Upper lobe of right lung (tissue), 1 donor: ENCODE measurements at regions not wholly inside any gene's neighbourhood (a gene's known extent, or its start where the extent isn't known, plus 50 kb on each side); places are given as distances from the start of the nearest gene placed in this dataset.

Experiments used
- ATAC-seq: fragments of 200-7000 bp; cut with Tn5 transposase; one replicate; pipeline ENCODE4 v1.9.1; 2020; ENCODE audit warnings: mild to moderate bottlenecking, moderate library complexity
- DNase-seq: peaks from one replicate; pipeline ENCODE4 v3.0.0-alpha.2; 2020
- H3K27ac ChIP-seq: fragments of 200-600 bp; one replicate; pipeline ENCODE4 v1.8.0; 2022
- H3K27me3 ChIP-seq: fragments of 200-600 bp; one replicate; pipeline ENCODE4 v1.8.0; 2022; ENCODE audit warnings: mild to moderate bottlenecking
- H3K36me3 ChIP-seq: fragments of 200-600 bp; one replicate; pipeline ENCODE4 v1.8.0; 2022
- H3K4me1 ChIP-seq: fragments of 200-600 bp; one replicate; pipeline ENCODE4 v1.8.0; 2022
- H3K4me3 ChIP-seq: fragments of 200-600 bp; one replicate; pipeline ENCODE4 v1.8.0; 2022; ENCODE audit warnings: mild to moderate bottlenecking
- H3K9me3 ChIP-seq: fragments of 200-600 bp; one replicate; pipeline ENCODE4 v1.8.0; 2022
- intact Hi-C: fragments of 100-400 bp; cut with DNase I; formaldehyde crosslinking; loops from one replicate; pipeline ENCODE4 v1.11.0; 2022
- TF ChIP-seq, protein P1 (sequence below): fragments of 200-600 bp; IDR thresholded peaks from one replicate; pipeline ENCODE4 v1.8.0; 2022; ENCODE audit warnings: antibody characterized with exemption
- donor health status: DM: no; HTN: yes; CAD: no; lungs with severe emphysema.

DNA sequence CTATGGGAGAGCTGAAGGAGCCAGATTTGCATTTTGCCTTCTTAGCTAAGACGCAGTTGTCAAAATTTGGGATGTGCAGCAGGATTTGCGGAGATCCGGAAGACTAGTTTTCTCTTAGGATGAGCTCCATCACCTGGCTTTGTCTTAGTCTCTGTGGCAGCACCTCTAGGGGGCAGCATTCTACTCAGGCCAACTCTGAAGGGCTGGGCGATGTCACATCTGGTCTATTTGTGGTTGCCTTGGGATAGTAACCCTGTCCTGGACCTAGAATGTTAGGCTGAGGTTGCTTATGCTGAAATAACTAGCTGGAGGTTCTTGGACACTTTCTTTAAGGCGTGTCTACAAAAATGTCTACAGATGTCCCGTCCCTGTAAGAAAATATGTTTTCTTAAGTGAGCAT is 116.2 kb downstream of the FAT3 start:
- Histone ChIP-seq H3K27me3 (no peaks in the 10 kb centered on the region), H3K4me3 (no peak overlapping the region), H3K36me3 (no peaks in the 10 kb centered on the region), H3K9me3 (no peaks in the 10 kb centered on the region), H3K27ac (no peak overlapping the region), H3K4me1 (no peaks in the 10 kb centered on the region)
- TF ChIP-seq, protein P1, sequence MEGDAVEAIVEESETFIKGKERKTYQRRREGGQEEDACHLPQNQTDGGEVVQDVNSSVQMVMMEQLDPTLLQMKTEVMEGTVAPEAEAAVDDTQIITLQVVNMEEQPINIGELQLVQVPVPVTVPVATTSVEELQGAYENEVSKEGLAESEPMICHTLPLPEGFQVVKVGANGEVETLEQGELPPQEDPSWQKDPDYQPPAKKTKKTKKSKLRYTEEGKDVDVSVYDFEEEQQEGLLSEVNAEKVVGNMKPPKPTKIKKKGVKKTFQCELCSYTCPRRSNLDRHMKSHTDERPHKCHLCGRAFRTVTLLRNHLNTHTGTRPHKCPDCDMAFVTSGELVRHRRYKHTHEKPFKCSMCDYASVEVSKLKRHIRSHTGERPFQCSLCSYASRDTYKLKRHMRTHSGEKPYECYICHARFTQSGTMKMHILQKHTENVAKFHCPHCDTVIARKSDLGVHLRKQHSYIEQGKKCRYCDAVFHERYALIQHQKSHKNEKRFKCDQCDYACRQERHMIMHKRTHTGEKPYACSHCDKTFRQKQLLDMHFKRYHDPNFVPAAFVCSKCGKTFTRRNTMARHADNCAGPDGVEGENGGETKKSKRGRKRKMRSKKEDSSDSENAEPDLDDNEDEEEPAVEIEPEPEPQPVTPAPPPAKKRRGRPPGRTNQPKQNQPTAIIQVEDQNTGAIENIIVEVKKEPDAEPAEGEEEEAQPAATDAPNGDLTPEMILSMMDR = peak; percentile 15
- intact Hi-C loops = no loop called here
- ATAC-seq = peak; percentile 43
- no peak for DNase-seq

DNA sequence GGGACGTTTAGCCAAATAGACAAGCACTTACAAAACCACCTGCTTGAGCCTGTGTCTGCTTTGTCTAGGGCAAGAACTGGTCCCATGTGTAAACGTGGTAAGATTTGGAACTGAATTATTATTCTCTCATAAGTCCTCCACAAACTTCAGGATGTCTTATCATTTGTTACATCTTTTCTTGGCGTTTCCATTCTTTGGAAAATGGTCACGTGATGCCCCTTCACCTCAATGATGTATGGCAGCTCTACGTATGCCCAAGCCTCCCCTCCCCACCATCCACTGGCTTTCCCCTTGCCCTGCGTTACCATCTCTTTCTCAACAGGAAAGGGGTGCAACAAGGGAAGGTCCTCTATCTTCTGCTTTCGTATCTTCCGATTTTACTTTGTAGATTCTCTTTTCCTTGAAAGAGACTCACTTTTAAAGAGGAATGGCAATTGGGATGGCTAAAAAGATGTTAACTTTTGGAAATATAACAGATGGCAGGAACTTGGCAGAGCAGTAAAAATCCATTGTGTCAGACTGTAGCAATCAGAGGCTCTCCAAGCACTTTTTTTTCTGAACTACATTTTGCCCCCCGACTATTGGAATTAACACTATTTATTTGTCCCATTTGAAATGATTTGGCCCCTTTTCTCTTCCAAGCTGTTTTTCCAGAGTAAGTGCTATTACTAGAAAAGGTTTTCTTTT is 117.6 kb downstream of the FAT3 start:
- Histone ChIP-seq H3K4me3 (no peak overlapping the region), H3K4me1 (no peaks in the 10 kb centered on the region), H3K36me3 (no peaks in the 10 kb centered on the region), H3K27me3 (no peaks in the 10 kb centered on the region), H3K9me3 (no peaks in the 10 kb centered on the region), H3K27ac (no peak overlapping the region)
- ATAC-seq (no peak), DNase-seq (no peak)
- TF ChIP-seq, protein P1 = no peak
- intact Hi-C loops = no loop called here

GRCh38 chr11:92342886-92343285 is 118.3 kb downstream of the FAT3 start:
- H3K4me1 ChIP-seq = no peaks in the 10 kb centered on the region
- H3K27me3 ChIP-seq = no peaks in the 10 kb centered on the region
- no peak for ATAC-seq
- no peaks in the 10 kb centered on the region for H3K9me3 ChIP-seq
- no peak overlapping the region for H3K27ac ChIP-seq
- no peaks in the 10 kb centered on the region for H3K36me3 ChIP-seq
- intact Hi-C loops = no loop called here
- H3K4me3 ChIP-seq = no peak overlapping the region
- DNase-seq = no peak
- TF ChIP-seq, protein P1 = no peak

DNA sequence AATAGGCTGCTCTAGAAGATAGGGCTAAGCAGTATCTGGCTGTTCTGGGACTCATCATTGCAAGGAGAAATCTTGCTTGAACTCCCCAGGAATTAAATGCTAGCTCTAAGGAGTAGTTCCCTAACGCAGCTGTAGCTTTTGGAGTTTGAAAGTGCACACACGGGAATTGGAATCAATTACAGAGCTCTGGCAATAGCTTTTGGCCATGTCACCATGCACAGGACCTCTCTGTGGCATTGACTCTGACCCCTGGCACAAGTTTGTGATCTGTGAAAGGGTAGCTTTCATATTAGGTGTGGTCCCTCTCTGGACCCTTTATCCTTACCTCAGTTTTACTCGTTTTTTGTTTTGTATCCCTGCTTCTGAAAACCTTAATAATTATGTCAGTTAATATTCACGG is 121.6 kb downstream of the FAT3 start:
- intact Hi-C loops = no loop called here
- ATAC-seq = no peak
- H3K4me3 ChIP-seq = no peak overlapping the region
- no peaks in the 10 kb centered on the region for H3K36me3 ChIP-seq
- no peaks in the 10 kb centered on the region for H3K9me3 ChIP-seq
- H3K27me3 ChIP-seq = no peaks in the 10 kb centered on the region
- no peak for DNase-seq
- TF ChIP-seq, protein P1 = no peak
- H3K27ac ChIP-seq = no peak overlapping the region
- no peaks in the 10 kb centered on the region for H3K4me1 ChIP-seq

GRCh38 chr11:92347454-92347853 is 122.8 kb downstream of the FAT3 start:
- no peak overlapping the region for H3K27ac ChIP-seq
- H3K36me3 ChIP-seq = no peaks in the 10 kb centered on the region
- TF ChIP-seq, protein P1 = no peak
- no peak for DNase-seq
- intact Hi-C loops = no loop called here
- no peak overlapping the region for H3K4me3 ChIP-seq
- H3K27me3 ChIP-seq = no peaks in the 10 kb centered on the region
- H3K9me3 ChIP-seq = no peaks in the 10 kb centered on the region
- H3K4me1 ChIP-seq = no peaks in the 10 kb centered on the region
- ATAC-seq = no peak
